ENCODE measurements at regions not wholly inside any gene's neighbourhood (a gene's known extent, or its start where the extent isn't known, plus 50 kb on each side); places are given as distances from the start of the nearest gene placed in this dataset.

GRCh38 chr6:125636671-125637070 is 112.8 kb upstream of the HEY2 start:
- no peak for TF ChIP-seq CTCF (conservative IDR thresholded peaks at IDR 0.05; ENCODE audit: low read depth, low read length)
- TF ChIP-seq EZH2phosphoT487 (IDR thresholded peaks at IDR 0.05; ENCODE audit: borderline replicate concordance, low read length): no peak
- TF ChIP-seq EZH2 (IDR thresholded peaks at IDR 0.05; ENCODE audit: low read length, unreplicated experiment): no peak
- no peaks in the 10 kb centered on the region for H3K79me2 ChIP-seq (ENCODE audit: low read length)
- H3K9ac ChIP-seq (ENCODE audit: low read length): no peak overlapping the region
- H3K27ac ChIP-seq (ENCODE audit: low read length): no peak overlapping the region
- H3K9me3 ChIP-seq (ENCODE audit: low read length): no peaks in the 10 kb centered on the region
- no peaks in the 10 kb centered on the region for H4K20me1 ChIP-seq (ENCODE audit: low read length)
- H3K4me1 ChIP-seq (ENCODE audit: insufficient read depth, low read length): no peaks in the 10 kb centered on the region
- ATAC-seq: no peak
- no peak overlapping the region for H2AFZ ChIP-seq (ENCODE audit: low read length)
- H3F3A ChIP-seq (ENCODE audit: low read length, unreplicated experiment): no peaks in the 10 kb centered on the region
- H3K9me2 ChIP-seq (replicated peaks; ENCODE audit: low read length): no peaks in the 10 kb centered on the region
- H3K4me3 ChIP-seq (ENCODE audit: low read length): no peak overlapping the region
- CTCF ChIA-PET: no interaction called here
- intact Hi-C loops (cut with micrococcal nuclease): no loop called here
- no peak for DNase-seq
- no TSS peak for BruUV-seq (replicated peaks)
- H3K4me2 ChIP-seq (ENCODE audit: low read length): no peak overlapping the region
- no peaks in the 10 kb centered on the region for H3K36me3 ChIP-seq (ENCODE audit: low read depth, low read length)
- POLR2A ChIA-PET (ENCODE audit: unreplicated experiment): no interaction called here
- peaks cover 9% of the 10 kb centered on the region for H3K27me3 ChIP-seq (ENCODE audit: low read length)

GRCh38 chr6:125637207-125637606 is 112.2 kb upstream of the HEY2 start:
- POLR2A ChIA-PET (ENCODE audit: unreplicated experiment): no interaction called here
- intact Hi-C loops (cut with micrococcal nuclease): no loop called here
- BruUV-seq (replicated peaks): no TSS peak

More at GRCh38 chr6:125637207-125637606, 112.2 kb upstream of the HEY2 start:
- Histone ChIP-seq H3K9me3 (ENCODE audit: low read length) (no peaks in the 10 kb centered on the region), H3K4me2 (ENCODE audit: low read length) (no peak overlapping the region), H3K9ac (ENCODE audit: low read length) (no peak overlapping the region), H3K79me2 (ENCODE audit: low read length) (no peaks in the 10 kb centered on the region), H3K4me1 (ENCODE audit: insufficient read depth, low read length) (no peaks in the 10 kb centered on the region), H3K9me2 (replicated peaks; ENCODE audit: low read length) (no peaks in the 10 kb centered on the region), H3F3A (ENCODE audit: low read length, unreplicated experiment) (no peaks in the 10 kb centered on the region), H4K20me1 (ENCODE audit: low read length) (no peaks in the 10 kb centered on the region), H3K4me3 (ENCODE audit: low read length) (no peak overlapping the region), H2AFZ (ENCODE audit: low read length) (no peak overlapping the region), H3K27me3 (ENCODE audit: low read length) (peaks cover 9% of the 10 kb centered on the region), H3K27ac (ENCODE audit: low read length) (no peak overlapping the region), H3K36me3 (ENCODE audit: low read depth, low read length) (no peaks in the 10 kb centered on the region)
- CTCF ChIA-PET: no interaction called here
- no peak for TF ChIP-seq EZH2phosphoT487 (IDR thresholded peaks at IDR 0.05; ENCODE audit: borderline replicate concordance, low read length)
- TF ChIP-seq EZH2 (IDR thresholded peaks at IDR 0.05; ENCODE audit: low read length, unreplicated experiment): no peak
- no peak for TF ChIP-seq CTCF (conservative IDR thresholded peaks at IDR 0.05; ENCODE audit: low read depth, low read length)
- ATAC-seq (no peak), DNase-seq (no peak)

All from PC-3 (cell line).